ENCODE measurements at regions not wholly inside any gene's neighbourhood (a gene's known extent, or its start where the extent isn't known, plus 50 kb on each side); places are given as distances from the start of the nearest gene placed in this dataset.

GRCh38 chr10:128713874-128714570 lies 587.8 kb upstream of the MKI67 start:
- Histone ChIP-seq H3K27ac (no peak overlapping the region), H3K9me3 (no peaks in the 10 kb centered on the region), H3K4me3 (no peak overlapping the region), H3K36me3 (no peaks in the 10 kb centered on the region), H3K4me1 (no peaks in the 10 kb centered on the region), H3K27me3 (peaks cover 12% of the 10 kb centered on the region)
- DNase-seq (no peak), ATAC-seq (no peak)
- TF ChIP-seq CTCF (IDR thresholded peaks at IDR 0.05), result no peak
- intact Hi-C loops (cut with DNase I), result no loop called here

GRCh38 chr10:128714644-128715415 lies 588.6 kb upstream of the MKI67 start:
- no peak for TF ChIP-seq CTCF (IDR thresholded peaks at IDR 0.05)
- intact Hi-C loops (cut with DNase I), result no loop called here
- Histone ChIP-seq H3K4me3 (no peak overlapping the region), H3K27me3 (peaks cover 11% of the 10 kb centered on the region), H3K27ac (no peak overlapping the region), H3K4me1 (no peaks in the 10 kb centered on the region), H3K9me3 (no peaks in the 10 kb centered on the region), H3K36me3 (no peaks in the 10 kb centered on the region)
- DNase-seq (no peak), ATAC-seq (no peak)

GRCh38 chr10:128716181-128716580 lies 590.0 kb upstream of the MKI67 start:
- Histone ChIP-seq H3K27me3 (no peaks in the 10 kb centered on the region), H3K4me3 (no peak overlapping the region), H3K9me3 (no peaks in the 10 kb centered on the region), H3K4me1 (no peaks in the 10 kb centered on the region), H3K36me3 (no peaks in the 10 kb centered on the region), H3K27ac (no peak overlapping the region)
- no peak for TF ChIP-seq CTCF (IDR thresholded peaks at IDR 0.05)
- ATAC-seq, result no peak
- DNase-seq, result no peak
- intact Hi-C loops (cut with DNase I), result no loop called here

- Histone ChIP-seq H3K9me3 (no peaks in the 10 kb centered on the region), H3K4me1 (no peaks in the 10 kb centered on the region), H3K4me3 (no peak overlapping the region), H3K36me3 (no peaks in the 10 kb centered on the region), H3K27ac (no peak overlapping the region), H3K27me3 (no peaks in the 10 kb centered on the region)
- no peak for ATAC-seq
- no peak for DNase-seq
- TF ChIP-seq CTCF (IDR thresholded peaks at IDR 0.05), result no peak
- intact Hi-C loops (cut with DNase I), result no loop called here
Observed at GRCh38 chr10:128721963-128722445, 595.8 kb upstream of the MKI67 start.

GRCh38 chr10:128722947-128723346 lies 596.7 kb upstream of the MKI67 start:
- DNase-seq, result no peak
- no peak for TF ChIP-seq CTCF (IDR thresholded peaks at IDR 0.05)
- Histone ChIP-seq H3K36me3 (no peaks in the 10 kb centered on the region), H3K9me3 (no peaks in the 10 kb centered on the region), H3K4me1 (no peaks in the 10 kb centered on the region), H3K27me3 (no peaks in the 10 kb centered on the region), H3K27ac (no peak overlapping the region), H3K4me3 (no peak overlapping the region)
- no peak for ATAC-seq
- intact Hi-C loops (cut with DNase I), result no loop called here
